K562 (cell line): ENCODE measurements at regions not wholly inside any gene's neighbourhood (a gene's known extent, or its start where the extent isn't known, plus 50 kb on each side); places are given as distances from the start of the nearest gene placed in this dataset.

Experiments
- CREM ChIP-seq: IDR thresholded peaks from 2 replicates; pipeline ENCODE4 v1.6.1; 2014; ENCODE audit warnings: antibody characterized with exemption, low read depth
- ZKSCAN1 ChIP-seq: fragments of 150-350 bp; IDR thresholded peaks from 2 replicates; pipeline ENCODE4 v1.6.1; 2016; ENCODE audit warnings: low read depth, low read length
- ZNF318 ChIP-seq, 2 experiments: fragments of 450-650 bp; IDR thresholded peaks; 2 replicates each; pipeline ENCODE4 v1.6.1; 2016; ENCODE audit warnings: mild to moderate bottlenecking in 2 of 2, borderline replicate concordance in 1 of 2, low read depth in 1 of 2, moderate library complexity in 1 of 2
- ZNF740 ChIP-seq, 3 experiments: fragments of 200-800 bp in 1 of 3; sonication (Bioruptor generic) in 1 of 3; sonication (generic) in 1 of 3; formaldehyde crosslinking in 1 of 3; IDR thresholded peaks; 2 replicates each; pipeline versions ENCODE4 v1.6.1 to v1.8.0; 2016 to 2022; ENCODE audit warnings: mild to moderate bottlenecking in 2 of 3, missing compliant biosample characterization in 2 of 3, missing genetic modification characterization in 2 of 3, missing genetic modification reagents in 1 of 3

- no peak for TF ChIP-seq ZNF740 (CRISPR knock-in tag; IDR thresholded peaks at IDR 0.05)
- TF ChIP-seq ZNF740 (tag; IDR thresholded peaks at IDR 0.05), result no peak
- no peak for TF ChIP-seq ZKSCAN1
- TF ChIP-seq CREM, result no peak
- TF ChIP-seq ZNF318 (IDR thresholded peaks at IDR 0.05; ENCODE audit: borderline replicate concordance in 1 of 2, low read depth in 1 of 2), result no peak
Observed at GRCh38 chr3:197424266-197424665, 125.9 kb upstream of the DLG1 start (continued).
